Neuronal stem cell (in vitro differentiated cells): ENCODE measurements at regions not wholly inside any gene's neighbourhood (a gene's known extent, or its start where the extent isn't known, plus 50 kb on each side); places are given as distances from the start of the nearest gene placed in this dataset.

Experiments
- DNase-seq: peaks from one replicate; pipeline ENCODE4 v3.0.0-alpha.2; 2013; ENCODE audit warnings: low spot score
- H2AFZ ChIP-seq: one replicate; pipeline ENCODE4 v1.6.1; 2013; ENCODE audit warnings: mild to moderate bottlenecking, low read length, inconsistent platforms
- H2AK5ac ChIP-seq: 2 replicates; pipeline ENCODE4 v1.6.1; 2013; ENCODE audit warnings: low read depth, mild to moderate bottlenecking, inconsistent platforms, low read length, moderate library complexity, mixed read lengths
- H2BK120ac ChIP-seq: 2 replicates; pipeline ENCODE4 v1.6.1; 2013; ENCODE audit warnings: low read depth, mild to moderate bottlenecking, inconsistent platforms, low read length, moderate library complexity, mixed read lengths
- H2BK12ac ChIP-seq: one replicate; pipeline ENCODE4 v1.6.1; 2013; ENCODE audit warnings: low read length, inconsistent platforms
- H2BK15ac ChIP-seq: 2 replicates; pipeline ENCODE4 v1.6.1; 2013; ENCODE audit warnings: mild to moderate bottlenecking, low read length, inconsistent platforms, mixed read lengths
- H2BK5ac ChIP-seq: one replicate; pipeline ENCODE4 v1.6.1; 2013; ENCODE audit warnings: inconsistent platforms, mild to moderate bottlenecking, low read length, moderate library complexity
- H3K14ac ChIP-seq: one replicate; pipeline ENCODE4 v1.6.1; 2013; ENCODE audit warnings: low read length, inconsistent platforms
- H3K18ac ChIP-seq: 2 replicates; pipeline ENCODE4 v1.6.1; 2013; ENCODE audit warnings: low read length, inconsistent platforms
- H3K23ac ChIP-seq: 2 replicates; pipeline ENCODE4 v1.6.1; 2013; ENCODE audit warnings: low read depth, mild to moderate bottlenecking, mixed read lengths, low read length, inconsistent platforms; ENCODE audit not compliant: poor library complexity
- H3K27ac ChIP-seq: replicated peaks from 3 replicates; pipeline ENCODE4 v1.5.1; 2013; ENCODE audit warnings: low read length, inconsistent platforms
- H3K27me3 ChIP-seq, 3 experiments: 2 replicates each; pipeline ENCODE4 v1.6.1; 2013; ENCODE audit warnings: low read length in 3 of 3, mild to moderate bottlenecking in 2 of 3, inconsistent platforms in 1 of 3, low read depth in 1 of 3, mixed read lengths in 1 of 3, moderate library complexity in 1 of 3; ENCODE audit not compliant: control insufficient read depth in 3 of 3, insufficient read depth in 3 of 3
- H3K36me3 ChIP-seq, 2 donors: replicated peaks in 1 of 2; 2 replicates each; pipeline ENCODE4 v1.6.1; 2013; ENCODE audit warnings: low read length in 2 of 2; ENCODE audit not compliant: control insufficient read depth in 2 of 2, insufficient read depth in 2 of 2
- H3K4ac ChIP-seq: 2 replicates; pipeline ENCODE4 v1.6.1; 2013; ENCODE audit warnings: inconsistent platforms, mild to moderate bottlenecking, low read length, moderate library complexity
- H3K4me1 ChIP-seq, 2 donors: 1 replicate in 1 of 2; 2 replicates in 1 of 2; pipeline ENCODE4 v1.6.1; 2013; ENCODE audit warnings: low read length in 2 of 2, low read depth in 1 of 2; ENCODE audit not compliant: control insufficient read depth in 2 of 2, insufficient read depth in 1 of 2
- H3K4me2 ChIP-seq: one replicate; pipeline ENCODE4 v1.6.1; 2013; ENCODE audit warnings: mild to moderate bottlenecking, low read length, inconsistent platforms; ENCODE audit not compliant: insufficient read depth, poor library complexity, severe bottlenecking
- H3K4me3 ChIP-seq, 2 donors: 2 replicates each; pipeline ENCODE4 v1.5.1; 2013; ENCODE audit warnings: low read length in 2 of 2, mild to moderate bottlenecking in 2 of 2, inconsistent platforms in 1 of 2, moderate library complexity in 1 of 2
- H3K79me1 ChIP-seq: one replicate; pipeline ENCODE4 v1.6.1; 2013; ENCODE audit warnings: low read depth, mild to moderate bottlenecking, inconsistent platforms, low read length, moderate library complexity
- H3K9ac ChIP-seq: one replicate; pipeline ENCODE4 v1.6.1; 2013; ENCODE audit warnings: mild to moderate bottlenecking, low read depth, low read length, inconsistent platforms; ENCODE audit not compliant: poor library complexity
- H3K9me3 ChIP-seq, 2 donors: replicated peaks in 1 of 2; 2 replicates each; pipeline versions ENCODE3 to v1.6.1; 2013; ENCODE audit warnings: low read length in 2 of 2, mild to moderate bottlenecking in 2 of 2, inconsistent platforms in 1 of 2, low read depth in 1 of 2, mixed read lengths in 1 of 2, moderate library complexity in 1 of 2; ENCODE audit not compliant: control insufficient read depth in 2 of 2, insufficient read depth in 1 of 2
- H4K8ac ChIP-seq: one replicate; pipeline ENCODE4 v1.6.1; 2013; ENCODE audit warnings: low read depth, mild to moderate bottlenecking, inconsistent platforms, low read length, moderate library complexity
- H4K91ac ChIP-seq: one replicate; pipeline ENCODE4 v1.6.1; 2013; ENCODE audit warnings: low read length, low read depth, mild to moderate bottlenecking, inconsistent platforms; ENCODE audit not compliant: poor library complexity
- WGBS, 2 donors: extraction: QIAGEN DNeasy Blood & Tissue Kit; methylation state at CpG; one replicate each; pipeline ENCODE4 v1.1.7; 2013; ENCODE audit warnings: missing lambda C conversion rate in 2 of 2, mixed read lengths in 1 of 2; ENCODE audit not compliant: insufficient read length in 2 of 2, insufficient replicate concordance in 1 of 2; ENCODE audit errors: extremely low coverage in 2 of 2; 5-methylcytosine and 5-hydroxymethylcytosine counted together

DNA sequence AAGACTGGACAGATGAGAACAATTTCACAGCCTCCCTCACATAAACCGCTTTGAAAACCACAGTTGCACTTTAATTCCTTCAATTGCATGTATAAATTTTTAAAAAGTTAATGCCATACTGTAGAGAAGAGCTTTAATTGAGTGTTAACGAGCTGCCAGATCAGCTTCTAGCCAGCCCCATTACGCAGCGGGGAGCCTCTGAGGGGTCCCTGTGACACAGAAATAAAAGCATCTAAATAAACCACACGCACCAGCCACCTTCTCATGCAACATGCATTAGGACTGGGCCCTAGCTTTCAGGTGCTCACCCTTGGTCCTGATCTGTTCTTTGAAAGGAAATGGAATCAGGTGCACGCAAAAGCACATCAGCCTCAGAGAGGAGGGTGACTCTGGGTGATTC, 111.7 kb downstream of the SPATA19 start:
- H3K4ac ChIP-seq = no peak overlapping the region
- no peak overlapping the region for H4K8ac ChIP-seq
- no peaks in the 10 kb centered on the region for H3K36me3 ChIP-seq
- no peak overlapping the region for H2BK15ac ChIP-seq
- H3K23ac ChIP-seq = no peak overlapping the region
- H2BK120ac ChIP-seq = no peak overlapping the region
- H3K4me2 ChIP-seq = no peak overlapping the region
- H3K9ac ChIP-seq = no peak overlapping the region
- H3K4me1 ChIP-seq = no peaks in the 10 kb centered on the region
- DNase-seq = no peak
- H3K18ac ChIP-seq = no peak overlapping the region
- H3K9me3 ChIP-seq = no peaks in the 10 kb centered on the region
- H2BK5ac ChIP-seq = no peak overlapping the region
- no peak overlapping the region for H2AFZ ChIP-seq
- H3K27me3 ChIP-seq = peaks cover 0 to 5% (median 0%) of the 10 kb centered on the region in 3 experiments
- H2AK5ac ChIP-seq = no peak overlapping the region
- WGBS, 2 donors = no CpG with 5 or more reads among the region's 6 CpGs
- H3K4me3 ChIP-seq = no peak overlapping the region
- H3K27ac ChIP-seq = no peak overlapping the region
- H3K79me1 ChIP-seq = no peaks in the 10 kb centered on the region
- H4K91ac ChIP-seq = no peak overlapping the region
- no peak overlapping the region for H2BK12ac ChIP-seq
- no peak overlapping the region for H3K14ac ChIP-seq

DNA sequence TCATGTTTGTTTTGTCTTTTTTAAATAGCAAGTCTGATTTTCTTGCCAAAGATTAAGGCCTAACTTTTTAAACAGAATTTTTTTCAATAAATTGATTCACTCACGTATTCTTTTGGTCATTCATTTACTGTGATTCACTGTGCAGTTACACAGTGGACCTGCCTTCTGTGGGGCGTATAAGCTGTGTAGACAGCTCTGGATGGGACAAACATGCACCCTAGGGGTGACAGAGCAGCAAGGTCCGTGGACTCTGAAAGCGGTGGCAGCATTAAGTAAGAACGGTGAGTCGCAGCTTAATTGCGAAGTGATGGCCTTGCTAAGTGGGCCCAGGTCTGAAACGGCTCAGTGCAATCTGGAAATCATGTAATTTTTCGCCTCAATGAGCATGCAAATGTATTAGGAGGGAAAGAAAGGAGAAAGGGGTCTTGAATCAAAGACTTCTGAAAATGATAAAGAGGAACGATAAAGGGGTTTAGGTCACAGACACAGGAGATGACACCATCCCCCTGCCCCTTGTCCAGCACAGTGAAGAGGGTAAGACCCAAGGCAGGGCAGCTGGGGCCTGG, 113.1 kb downstream of the SPATA19 start:
- no CpG with 5 or more reads among the region's 10 CpGs for WGBS, 2 donors
- Histone ChIP-seq H2BK5ac (no peak overlapping the region), H3K4ac (no peak overlapping the region), H3K9ac (no peak overlapping the region), H3K18ac (peak overlapping the region; percentile 73), H2AFZ (no peak overlapping the region), H2BK15ac (no peak overlapping the region), H3K23ac (no peak overlapping the region), H2BK12ac (no peak overlapping the region), H3K36me3 (no peaks in the 10 kb centered on the region), H2BK120ac (no peak overlapping the region), H2AK5ac (no peak overlapping the region), H3K9me3 (no peaks in the 10 kb centered on the region), H3K4me3 (no peak overlapping the region), H3K4me2 (no peak overlapping the region), H4K8ac (no peak overlapping the region), H4K91ac (no peak overlapping the region), H3K27me3 (peaks cover 0 to 5% (median 0%) of the 10 kb centered on the region in 3 experiments), H3K79me1 (no peaks in the 10 kb centered on the region), H3K14ac (no peak overlapping the region), H3K27ac (no peak overlapping the region), H3K4me1 (no peaks in the 10 kb centered on the region)
- DNase-seq = no peak

DNA sequence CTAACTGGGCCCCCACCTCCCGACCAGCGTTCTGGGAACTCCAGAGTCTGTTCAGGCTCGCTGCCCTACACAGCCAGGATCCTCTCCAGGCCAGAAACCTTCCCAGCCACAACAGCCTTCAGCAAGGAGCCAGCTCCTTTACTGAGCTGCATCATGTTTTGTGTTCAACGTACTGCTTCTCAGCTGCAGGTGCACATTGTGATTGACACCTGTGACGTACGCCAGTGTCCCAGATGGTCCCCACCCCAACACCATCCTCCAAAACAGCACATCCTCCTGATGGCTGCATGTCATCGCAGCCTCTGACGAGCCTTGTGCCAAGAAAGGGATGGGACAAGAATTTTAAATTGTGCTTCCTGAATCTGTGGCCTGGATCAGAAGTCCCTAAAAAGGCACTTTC, 117.5 kb downstream of the SPATA19 start:
- Histone ChIP-seq H4K8ac (no peak overlapping the region), H3K4ac (no peak overlapping the region), H3K14ac (no peak overlapping the region), H3K36me3 (no peaks in the 10 kb centered on the region), H2BK5ac (no peak overlapping the region), H3K27ac (no peak overlapping the region), H3K79me1 (no peaks in the 10 kb centered on the region), H3K4me2 (no peak overlapping the region), H3K4me1 (no peaks in the 10 kb centered on the region), H4K91ac (no peak overlapping the region), H3K9me3 (no peaks in the 10 kb centered on the region), H2AFZ (no peak overlapping the region), H2BK120ac (no peak overlapping the region), H2AK5ac (no peak overlapping the region), H3K9ac (no peak overlapping the region), H3K27me3 (no peaks in the 10 kb centered on the region), H3K23ac (no peak overlapping the region), H2BK12ac (no peak overlapping the region), H3K4me3 (no peak overlapping the region), H3K18ac (no peak overlapping the region), H2BK15ac (no peak overlapping the region)
- DNase-seq = no peak
- no CpG with 5 or more reads among the region's 8 CpGs for WGBS, 2 donors

DNA sequence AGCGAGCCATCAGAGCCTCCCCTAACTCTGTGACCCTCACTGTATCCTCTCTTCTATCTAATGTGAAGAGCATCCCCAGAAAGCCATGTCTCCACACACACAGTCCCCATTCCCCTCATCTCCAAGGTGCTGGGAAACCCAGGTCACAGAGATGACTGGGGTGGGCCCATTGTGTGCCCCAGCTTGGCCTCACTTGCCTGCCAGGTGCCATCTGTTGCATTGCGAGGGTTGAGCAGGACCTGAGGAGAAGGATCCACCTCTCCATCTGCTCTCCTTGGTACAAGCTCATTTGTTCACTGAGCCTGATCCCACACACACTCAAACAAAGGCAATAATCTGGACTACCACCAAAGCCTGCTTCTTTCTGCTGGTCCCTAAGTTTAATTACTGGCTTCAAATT, 118.8 kb downstream of the SPATA19 start:
- Histone ChIP-seq H3K18ac (no peak overlapping the region), H2AK5ac (no peak overlapping the region), H3K27ac (no peak overlapping the region), H3K9me3 (no peaks in the 10 kb centered on the region), H3K27me3 (no peaks in the 10 kb centered on the region), H2BK12ac (no peak overlapping the region), H2BK5ac (no peak overlapping the region), H4K91ac (no peak overlapping the region), H3K23ac (no peak overlapping the region), H2BK120ac (no peak overlapping the region), H2AFZ (no peak overlapping the region), H4K8ac (no peak overlapping the region), H3K36me3 (no peaks in the 10 kb centered on the region), H3K79me1 (no peaks in the 10 kb centered on the region), H3K4me1 (no peaks in the 10 kb centered on the region), H3K4me2 (no peak overlapping the region), H3K9ac (no peak overlapping the region), H3K14ac (no peak overlapping the region), H3K4me3 (no peak overlapping the region), H3K4ac (no peak overlapping the region), H2BK15ac (no peak overlapping the region)
- WGBS, 2 donors = no CpG with 5 or more reads among the region's 2 CpGs
- no peak for DNase-seq
